ENCODE measurements at regions not wholly inside any gene's neighbourhood (a gene's known extent, or its start where the extent isn't known, plus 50 kb on each side); places are given as distances from the start of the nearest gene placed in this dataset.
"Not testable (repeated sequence)": the region's sequence is repeated elsewhere in the genome, so short reads cannot be mapped to it uniquely, and the experiment has no call there.

- no peak for DNase-seq
These were observed 457.9 kb upstream of the ALCAM start for GRCh38 chr3:104908761-104909160.

GRCh38 chr3:104909198-104909597, 457.5 kb upstream of the ALCAM start:
- peak; percentile 62 for DNase-seq

- no peak for DNase-seq
These were observed 457.0 kb upstream of the ALCAM start for GRCh38 chr3:104909721-104910120.

GRCh38 chr3:104911376-104911775, 455.3 kb upstream of the ALCAM start:
- no peak for DNase-seq

- no peak for DNase-seq
These were observed 449.7 kb upstream of the ALCAM start for GRCh38 chr3:104916971-104917370.

GRCh38 chr3:104920512-104920911, 446.2 kb upstream of the ALCAM start:
- DNase-seq: no peak

GRCh38 chr3:104933972-104934371, 432.7 kb upstream of the ALCAM start:
- DNase-seq: no peak

GRCh38 chr3:104935613-104936012, 431.1 kb upstream of the ALCAM start:
- no peak for DNase-seq

- no peak for DNase-seq
These were observed 427.5 kb upstream of the ALCAM start for GRCh38 chr3:104939196-104939595.

GRCh38 chr3:104941785-104942184, 424.9 kb upstream of the ALCAM start:
- no peak for DNase-seq

- no peak for DNase-seq
These were observed 422.7 kb upstream of the ALCAM start for GRCh38 chr3:104943974-104944373.

GRCh38 chr3:104947943-104948342, 418.8 kb upstream of the ALCAM start:
- DNase-seq: no peak

GRCh38 chr3:104949810-104950209, 416.9 kb upstream of the ALCAM start:
- DNase-seq: not testable (repeated sequence)

GRCh38 chr3:104951426-104951825, 415.3 kb upstream of the ALCAM start:
- DNase-seq: no peak

- no peak for DNase-seq
These were observed 414.4 kb upstream of the ALCAM start for GRCh38 chr3:104952146-104952972.

GRCh38 chr3:104956620-104957345, 409.9 kb upstream of the ALCAM start:
- DNase-seq: no peak

- DNase-seq: no peak
These were observed 406.1 kb upstream of the ALCAM start for GRCh38 chr3:104960579-104960978.

- DNase-seq: no peak
These were observed 404.9 kb upstream of the ALCAM start for GRCh38 chr3:104961851-104962250.

- DNase-seq: no peak
These were observed 392.4 kb upstream of the ALCAM start for GRCh38 chr3:104974316-104974715.

- DNase-seq: no peak
These were observed 389.0 kb upstream of the ALCAM start for GRCh38 chr3:104977719-104978118.

- DNase-seq: no peak
These were observed 384.6 kb upstream of the ALCAM start for GRCh38 chr3:104982130-104982529.

GRCh38 chr3:104987859-104988258, 378.9 kb upstream of the ALCAM start:
- DNase-seq: no peak

GRCh38 chr3:104988496-104988895, 378.2 kb upstream of the ALCAM start:
- DNase-seq: no peak

GRCh38 chr3:104989878-104990277, 376.8 kb upstream of the ALCAM start:
- DNase-seq: no peak
